HG03442 (cell line): ENCODE measurements at regions not wholly inside any gene's neighbourhood (a gene's known extent, or its start where the extent isn't known, plus 50 kb on each side); places are given as distances from the start of the nearest gene placed in this dataset.

Experiments
- ATAC-seq: cut with Tn5 transposase; IDR thresholded peaks from one replicate; pipeline ENCODE4 v1.9.1; 2021; ENCODE audit warnings: mild to moderate bottlenecking, moderate library complexity; ENCODE audit not compliant: unreplicated experiment

DNA sequence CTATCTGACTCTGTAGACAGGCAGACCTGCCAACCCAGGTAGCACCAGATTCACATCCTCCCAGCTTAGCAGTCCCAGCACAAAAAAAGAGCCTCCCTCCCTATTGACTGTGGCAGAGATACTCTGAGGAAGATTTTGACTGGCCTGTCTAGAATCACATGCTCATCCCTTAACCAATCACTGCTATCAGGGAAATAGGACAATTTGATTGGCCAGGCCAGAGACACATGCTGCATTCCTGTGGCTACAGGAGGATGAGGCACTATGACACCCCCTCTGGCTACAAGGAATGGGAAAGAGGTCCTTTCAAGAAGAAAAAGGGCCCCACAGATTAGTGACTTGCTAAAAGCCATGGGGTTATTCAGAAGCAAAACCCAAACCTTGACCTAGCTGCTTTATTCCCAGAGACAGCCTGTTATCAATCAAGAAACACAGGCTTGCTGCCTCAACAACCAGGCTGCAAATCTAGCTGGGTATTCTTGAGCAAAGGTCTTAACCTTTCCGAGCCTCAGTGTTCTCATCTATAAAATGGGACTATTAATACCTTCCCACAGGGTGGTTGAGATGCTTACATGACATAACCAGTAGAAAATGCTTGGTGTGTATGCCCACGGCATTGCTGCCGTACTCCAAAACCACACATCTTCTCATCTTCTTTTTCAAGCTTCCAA is 147.6 kb downstream of the BCOR start:
- ATAC-seq, result no peak

DNA sequence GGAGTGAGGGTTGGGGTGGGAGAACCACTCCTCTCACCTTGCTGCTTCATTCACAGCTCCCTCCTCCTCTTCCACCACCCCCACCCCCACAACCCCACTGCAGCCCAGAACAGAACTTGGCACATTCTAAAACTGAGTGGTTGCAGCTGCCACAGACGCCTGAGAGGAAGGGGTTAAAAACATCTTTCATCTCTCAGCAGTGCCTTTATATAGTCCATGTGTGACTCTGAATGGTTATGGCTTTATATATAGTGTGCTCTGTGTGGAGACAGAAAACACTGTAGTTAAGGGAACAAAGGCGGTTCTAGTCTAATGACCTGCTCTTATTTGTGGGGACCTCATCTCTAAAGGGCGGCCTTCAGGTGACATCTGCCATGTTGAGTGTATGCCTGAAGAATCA is 144.8 kb downstream of the BCOR start:
- no peak for ATAC-seq

DNA sequence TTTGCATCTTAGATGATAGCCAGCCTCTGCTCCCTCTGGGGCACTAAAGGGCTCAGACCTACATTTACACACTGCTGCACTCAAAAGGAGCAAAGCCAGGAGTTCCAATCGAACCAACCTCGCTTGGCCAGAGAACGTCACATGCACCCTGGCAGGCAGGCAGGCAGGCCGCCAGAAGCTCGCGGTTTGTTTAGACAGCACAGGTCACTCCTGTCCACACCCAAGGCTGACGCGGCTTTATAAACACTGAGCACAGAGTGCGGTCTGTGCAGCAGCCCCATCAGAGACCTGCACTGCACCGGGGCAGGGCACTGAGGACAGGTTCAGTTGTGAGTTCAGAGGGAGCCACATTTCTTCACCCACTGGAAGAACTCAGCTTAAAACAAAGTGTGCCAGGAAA is 143.9 kb downstream of the BCOR start:
- ATAC-seq, result no peak

DNA sequence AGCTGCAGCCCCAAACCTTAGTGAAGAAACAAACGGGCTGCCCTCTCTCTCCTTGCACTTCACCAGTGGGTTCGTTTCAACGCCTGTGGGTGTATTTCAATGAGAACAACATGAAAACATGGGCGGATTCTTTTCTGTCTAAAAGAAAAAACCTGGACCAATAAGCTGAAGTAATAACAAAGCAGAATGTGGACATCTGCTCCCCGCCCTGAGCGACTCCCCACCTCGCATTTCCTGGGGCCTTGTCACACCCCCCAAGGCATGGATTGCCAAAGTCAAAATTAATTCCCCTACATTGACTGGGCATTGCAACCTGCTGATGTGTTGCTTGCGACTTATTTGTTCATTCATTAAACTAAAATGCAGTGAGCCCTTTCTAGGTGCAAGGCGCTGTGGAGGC is 142.9 kb downstream of the BCOR start:
- ATAC-seq, result no peak

DNA sequence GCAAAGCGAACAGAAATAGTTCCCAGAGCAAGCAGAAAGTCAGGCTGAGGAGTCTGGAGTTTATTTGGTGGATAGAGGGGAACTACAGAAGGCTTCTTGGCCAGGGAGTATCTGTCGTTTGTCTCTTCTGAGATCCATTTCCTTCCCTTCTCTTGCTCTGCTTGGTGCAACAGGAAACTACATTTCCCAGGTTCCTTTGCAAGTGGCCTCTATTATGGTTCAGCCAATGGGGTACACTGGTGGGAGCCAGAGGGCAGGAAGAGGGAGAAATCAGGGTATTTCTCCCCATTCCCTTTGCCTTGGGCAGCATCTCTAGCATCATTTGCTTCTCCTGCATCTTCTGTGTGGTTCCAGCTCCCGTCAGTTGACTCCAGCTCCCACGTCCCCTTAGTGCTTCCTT is 142.1 kb downstream of the BCOR start:
- no peak for ATAC-seq

DNA sequence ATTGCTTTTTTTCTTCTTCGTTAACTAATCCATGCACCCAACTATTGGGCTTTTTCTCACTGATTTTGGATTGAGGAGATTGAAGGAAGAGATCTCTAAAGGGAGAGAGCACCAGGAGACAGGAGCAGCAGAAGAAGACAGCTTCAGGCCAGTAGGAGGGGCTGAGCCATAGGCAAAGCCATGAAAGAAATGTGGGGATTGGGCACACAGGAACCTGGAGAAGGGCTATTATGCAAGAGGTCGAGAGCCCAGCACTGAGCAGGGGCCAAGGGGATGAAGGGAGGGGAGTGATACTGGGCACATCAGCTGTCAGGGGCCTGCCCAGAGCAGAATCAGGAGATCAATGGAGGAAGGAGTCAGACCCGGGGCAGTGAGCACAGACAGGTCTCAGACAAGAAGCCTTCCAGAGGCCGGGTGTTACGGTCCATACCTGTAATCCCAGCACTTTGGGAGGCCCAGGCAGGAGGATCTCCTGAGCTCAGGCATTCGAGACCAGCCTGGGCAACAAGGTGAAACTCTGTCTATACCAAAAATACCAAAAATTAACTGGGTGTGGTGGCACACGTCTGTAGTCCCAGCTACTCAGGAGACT is 140.9 kb downstream of the BCOR start:
- no peak for ATAC-seq

DNA sequence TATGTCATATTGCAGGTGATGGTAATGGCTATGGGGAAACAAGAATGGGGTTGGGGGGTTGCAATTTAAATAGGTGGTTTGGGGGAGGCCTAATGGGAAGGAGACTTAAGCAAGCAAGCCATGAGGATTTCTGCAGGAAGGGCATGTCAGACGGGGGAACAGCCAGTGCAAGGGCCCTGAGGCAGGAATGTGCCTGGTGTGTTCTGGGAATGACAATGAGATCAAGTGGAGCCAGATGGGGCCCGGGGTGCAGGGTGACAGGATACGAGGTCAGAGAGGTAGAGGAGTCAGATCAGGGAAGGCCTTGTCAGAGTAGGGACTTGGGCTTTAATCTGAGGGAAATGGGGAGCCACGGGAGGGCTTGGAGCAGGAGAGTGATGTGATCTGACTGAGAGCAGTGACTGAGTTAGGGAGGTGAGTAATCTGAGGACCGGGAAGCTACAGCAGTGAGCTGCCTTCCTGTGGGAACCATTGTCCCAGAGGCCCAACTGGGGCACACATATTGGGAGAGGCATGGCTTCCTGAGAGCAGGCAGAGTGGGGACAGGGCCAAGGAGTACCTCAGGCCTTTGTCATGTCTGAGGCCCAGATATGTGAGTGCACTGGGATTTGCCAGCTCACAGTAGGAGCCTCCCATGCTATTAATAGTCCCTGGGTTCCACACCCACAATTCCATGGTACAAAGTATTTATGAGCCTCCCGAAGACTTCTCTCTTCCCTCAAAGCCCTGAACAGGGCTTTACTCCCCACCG is 139.8 kb downstream of the BCOR start:
- ATAC-seq, result no peak

DNA sequence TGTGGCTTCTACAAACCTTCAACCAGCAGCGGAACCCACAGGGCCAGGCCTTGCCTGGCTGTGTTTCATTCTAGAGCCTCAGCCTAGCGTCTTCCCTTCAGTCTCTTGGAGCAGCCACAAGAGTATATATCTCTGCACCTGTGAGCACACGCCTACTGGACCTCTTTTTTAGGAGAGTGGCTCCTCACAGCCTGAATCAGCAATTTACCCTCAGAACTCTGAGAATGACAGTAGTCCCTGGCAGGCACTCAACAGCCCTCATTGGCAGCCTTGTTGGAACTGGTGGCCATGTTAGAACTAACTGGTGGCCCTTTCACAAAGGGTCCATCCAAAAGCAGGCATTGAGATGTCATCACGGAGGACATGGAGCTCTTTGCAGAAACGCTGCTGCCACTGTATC is 138.9 kb downstream of the BCOR start:
- no peak for ATAC-seq

DNA sequence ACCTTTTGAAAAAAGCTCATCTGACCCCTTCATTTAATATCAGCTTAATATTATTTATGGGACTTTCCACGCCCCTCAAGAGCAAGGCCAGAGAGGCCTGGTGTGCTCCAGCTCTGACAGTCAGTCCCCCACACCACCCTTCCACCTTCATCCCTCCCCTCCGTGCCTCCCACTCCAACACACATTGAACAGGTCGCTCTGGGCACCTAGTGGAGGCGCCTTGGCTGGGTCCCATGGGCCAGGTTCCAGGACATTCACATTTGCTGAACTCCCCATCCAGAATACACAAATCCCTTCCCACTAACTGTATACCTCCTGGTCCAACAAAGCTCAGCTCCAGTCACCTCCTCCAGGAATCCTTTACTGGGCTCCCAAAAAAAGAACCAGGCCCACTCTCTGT is 137.5 kb downstream of the BCOR start:
- no peak for ATAC-seq

DNA sequence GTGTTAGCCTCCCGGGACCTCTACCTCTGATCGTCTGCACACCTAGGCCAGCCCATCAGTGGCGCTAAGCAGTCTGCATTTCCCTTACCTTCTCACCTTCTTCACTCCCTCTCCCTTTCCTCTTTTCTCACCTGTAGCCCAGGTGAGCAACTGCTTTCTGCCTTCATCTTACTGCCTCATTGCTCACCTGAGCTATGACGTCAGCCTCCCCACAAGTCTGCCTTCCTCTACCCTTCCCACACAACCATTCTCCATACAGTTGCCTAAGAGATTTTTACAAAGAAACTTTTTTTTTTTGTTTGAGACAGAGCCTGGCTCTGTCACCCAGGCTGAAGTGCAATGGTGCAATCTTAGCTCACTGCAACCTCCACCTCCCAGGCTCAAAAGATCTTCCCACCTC is 136.3 kb downstream of the BCOR start:
- no peak for ATAC-seq

DNA sequence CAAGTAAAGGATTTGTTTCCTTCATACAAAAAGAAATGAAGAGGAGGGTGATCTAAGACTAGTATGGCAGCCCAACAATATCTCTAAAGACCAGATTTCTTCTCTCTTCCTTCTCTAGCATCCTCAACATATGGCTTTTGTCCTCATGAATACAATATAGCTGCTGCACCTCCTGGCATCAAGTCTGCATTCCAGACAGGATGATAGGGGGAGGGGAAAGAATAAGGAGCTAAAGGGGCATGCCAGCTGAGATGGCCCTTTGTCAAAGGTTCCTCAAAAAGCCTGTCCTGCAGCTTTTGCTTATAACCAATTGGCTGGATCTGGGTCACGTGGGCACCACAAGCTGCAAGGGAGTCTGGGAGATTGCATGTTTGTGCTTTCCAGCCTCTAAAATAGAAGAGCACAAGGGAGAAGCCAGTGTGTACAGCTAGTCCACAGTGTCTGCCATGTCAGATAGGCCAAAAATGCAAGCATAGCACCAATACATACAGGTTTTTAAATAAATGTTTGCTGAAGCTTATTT is 132.6 kb downstream of the BCOR start:
- no peak for ATAC-seq

DNA sequence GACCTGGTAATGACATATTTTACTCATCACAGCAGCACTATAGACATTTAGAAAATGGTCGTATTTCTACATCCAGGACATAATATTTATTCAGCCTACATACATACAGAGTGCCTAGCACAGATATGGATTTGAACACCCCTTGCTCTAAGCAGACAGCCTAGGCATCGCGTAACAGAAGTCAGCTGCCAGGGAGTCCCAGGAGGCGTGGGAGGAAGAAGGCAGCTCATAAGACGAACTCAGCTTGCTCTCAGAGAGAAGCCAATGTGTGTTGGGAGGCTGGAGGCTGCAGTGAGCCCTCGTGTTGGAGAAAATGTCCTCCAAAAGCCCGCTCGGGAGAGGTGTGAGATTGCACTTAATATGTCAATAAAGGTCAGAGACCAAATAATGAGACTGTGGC is 131.6 kb downstream of the BCOR start:
- no peak for ATAC-seq

DNA sequence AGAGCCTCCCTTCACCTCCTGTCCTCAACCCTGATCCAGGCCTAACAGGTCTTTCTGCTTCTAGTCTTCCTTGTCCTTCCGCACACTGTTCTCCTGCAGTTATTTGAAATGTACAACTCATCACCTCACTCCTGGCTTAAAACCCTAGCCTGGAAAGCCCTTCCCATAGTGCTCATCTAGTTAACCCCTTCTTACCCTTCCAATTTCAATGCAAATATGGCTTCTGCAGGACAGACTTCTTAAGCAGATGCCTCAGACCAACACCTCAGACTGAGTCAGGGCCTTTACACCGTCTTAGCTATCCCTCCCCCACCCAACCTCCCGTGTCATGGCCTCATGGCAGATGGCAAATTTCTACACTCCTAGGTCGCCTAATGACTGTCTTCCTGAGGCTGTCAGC is 130.4 kb downstream of the BCOR start:
- ATAC-seq, result no peak

DNA sequence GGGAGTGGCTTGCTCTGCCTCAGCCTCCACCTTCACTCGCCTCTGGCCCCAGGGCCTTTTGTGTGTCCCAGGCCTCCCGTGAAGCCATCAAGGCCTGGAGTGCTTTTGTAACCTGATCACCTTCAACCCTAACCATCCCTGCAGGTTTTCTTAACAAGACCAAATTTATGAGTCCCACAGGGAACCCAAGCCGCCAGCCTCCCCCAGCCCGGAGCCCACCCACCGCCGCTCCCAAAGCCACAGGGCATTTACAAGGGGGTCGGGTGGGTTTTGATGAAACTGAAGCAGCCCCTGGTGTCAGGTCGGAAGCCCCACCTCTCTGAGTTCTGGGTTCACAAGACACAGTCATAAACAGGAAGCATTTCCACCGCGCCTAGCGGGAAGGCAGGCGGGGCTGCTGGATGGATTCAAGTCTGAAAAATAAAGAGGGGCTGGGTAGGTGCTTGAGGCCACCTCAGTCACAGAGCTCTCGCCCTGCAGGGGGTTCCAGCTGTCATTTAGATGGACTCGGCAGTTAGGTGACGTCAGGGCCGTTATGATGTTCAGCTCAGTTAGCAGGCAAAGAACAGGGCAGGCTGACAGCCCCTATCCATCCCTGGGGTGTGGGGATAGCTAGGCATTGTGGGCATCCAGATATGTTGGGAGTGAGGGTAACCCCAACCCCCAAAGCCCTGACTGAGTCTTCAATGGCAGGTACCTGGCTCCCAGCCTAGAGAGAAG is 128.5 kb downstream of the BCOR start:
- no peak for ATAC-seq

DNA sequence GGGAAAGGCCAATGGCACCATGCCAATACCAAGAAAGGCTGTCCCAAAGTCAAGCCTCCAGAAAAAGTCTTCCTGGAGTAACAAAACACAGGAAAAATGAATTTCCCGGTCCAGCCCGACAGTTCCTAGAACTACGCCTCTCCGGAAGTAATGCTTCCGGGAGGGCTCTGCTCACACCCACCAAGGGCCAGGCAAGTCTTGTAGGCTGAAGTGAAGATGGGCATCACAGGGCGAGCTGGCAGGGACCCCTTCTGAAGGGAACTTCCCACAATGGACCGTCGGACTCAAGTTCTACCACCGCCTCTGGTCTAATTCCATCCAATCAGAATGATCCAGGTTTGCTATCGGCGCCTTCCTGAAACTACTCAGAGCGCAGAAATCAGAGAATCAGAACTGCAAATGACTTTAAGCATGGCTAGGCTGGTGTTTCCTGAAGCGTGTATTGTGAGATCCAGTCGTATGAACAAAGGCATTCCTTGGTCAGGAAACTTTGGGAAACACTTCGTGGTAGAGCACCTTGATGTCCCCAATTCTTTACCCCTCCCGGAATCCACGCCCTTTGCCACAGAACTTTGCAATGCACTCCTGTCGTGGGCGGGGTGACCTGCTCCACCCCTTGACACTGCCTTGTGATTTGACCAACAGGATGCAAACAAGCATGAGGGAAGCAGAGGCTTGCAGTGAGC is 127.8 kb downstream of the BCOR start:
- no peak for ATAC-seq

DNA sequence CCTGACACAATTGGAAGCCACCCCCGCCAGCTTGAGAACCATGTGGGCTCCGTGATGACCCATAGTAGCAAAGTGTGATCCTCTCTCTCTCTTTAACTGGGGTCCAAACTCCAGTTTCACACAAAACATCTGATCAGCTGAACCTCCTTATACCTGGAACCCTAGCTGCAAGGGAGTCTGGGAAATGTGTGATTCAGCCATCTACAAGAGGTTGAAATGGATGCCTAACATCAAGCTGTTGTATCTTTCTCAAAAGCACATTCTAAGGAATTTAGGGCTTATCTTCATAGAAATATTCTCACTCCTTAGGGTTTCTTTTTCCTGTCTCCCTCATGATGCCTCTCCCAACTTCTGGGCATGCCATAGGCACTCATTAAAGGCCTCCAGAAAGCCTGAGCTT is 126.0 kb downstream of the BCOR start:
- ATAC-seq, result no peak

DNA sequence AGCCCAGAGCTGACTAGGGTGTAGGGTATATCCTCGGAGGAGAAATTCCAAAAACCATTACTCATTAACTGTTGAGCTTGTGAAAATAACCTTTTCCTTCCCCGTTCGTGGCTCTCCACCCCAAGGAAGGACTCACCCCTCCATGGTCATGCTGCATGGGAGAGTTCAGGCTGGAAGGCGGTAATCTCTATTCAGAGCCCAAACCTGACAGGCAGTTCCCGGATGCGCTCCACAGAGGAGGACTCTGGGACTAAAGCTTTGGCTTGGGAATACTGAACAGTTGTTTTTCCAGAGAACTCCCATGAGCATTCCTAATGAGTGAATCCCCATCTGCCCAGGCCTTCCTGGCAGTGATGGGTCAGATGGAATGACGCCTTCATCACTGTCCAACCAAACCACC is 125.4 kb downstream of the BCOR start:
- ATAC-seq, result no peak

DNA sequence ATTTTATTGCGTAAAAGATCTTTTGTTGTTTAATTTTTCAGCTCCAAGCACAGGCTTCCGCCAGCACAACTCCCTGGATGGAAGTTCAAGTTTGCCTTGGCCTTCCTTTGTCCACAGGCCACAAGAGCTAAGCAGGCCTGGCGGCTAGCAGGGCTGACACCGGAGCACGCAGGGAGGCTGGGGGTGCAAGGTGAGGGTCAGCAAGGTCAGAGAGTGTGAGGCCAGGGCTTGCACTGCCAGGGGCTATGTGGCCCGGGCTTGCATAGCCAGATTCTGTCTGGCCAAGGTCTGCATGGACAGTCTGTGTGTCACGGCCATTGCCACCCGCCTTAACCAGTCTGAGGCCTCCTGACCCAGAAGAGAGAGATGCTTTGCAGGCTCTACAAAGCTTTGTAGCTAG is 123.9 kb downstream of the BCOR start:
- no peak for ATAC-seq

DNA sequence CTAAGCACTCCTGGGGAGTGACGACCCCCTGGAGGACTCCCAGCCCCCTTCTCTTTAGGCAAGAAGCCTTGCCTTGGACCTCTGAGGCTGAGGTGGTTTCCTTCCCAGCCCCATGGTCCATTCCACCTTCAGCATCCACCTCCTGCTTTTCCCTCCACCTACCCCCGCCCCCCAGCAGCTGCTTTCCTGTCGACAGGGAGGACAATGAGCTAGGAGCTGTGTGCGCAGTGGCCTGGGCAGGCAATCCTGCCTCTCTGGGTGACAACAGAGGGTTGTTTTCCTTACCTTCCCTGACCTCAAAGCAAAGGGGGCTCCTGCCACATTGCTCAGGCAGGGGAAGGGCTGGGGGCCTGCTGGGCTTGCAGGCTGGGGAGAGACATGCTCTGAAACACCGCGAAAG is 123.5 kb downstream of the BCOR start:
- no peak for ATAC-seq

DNA sequence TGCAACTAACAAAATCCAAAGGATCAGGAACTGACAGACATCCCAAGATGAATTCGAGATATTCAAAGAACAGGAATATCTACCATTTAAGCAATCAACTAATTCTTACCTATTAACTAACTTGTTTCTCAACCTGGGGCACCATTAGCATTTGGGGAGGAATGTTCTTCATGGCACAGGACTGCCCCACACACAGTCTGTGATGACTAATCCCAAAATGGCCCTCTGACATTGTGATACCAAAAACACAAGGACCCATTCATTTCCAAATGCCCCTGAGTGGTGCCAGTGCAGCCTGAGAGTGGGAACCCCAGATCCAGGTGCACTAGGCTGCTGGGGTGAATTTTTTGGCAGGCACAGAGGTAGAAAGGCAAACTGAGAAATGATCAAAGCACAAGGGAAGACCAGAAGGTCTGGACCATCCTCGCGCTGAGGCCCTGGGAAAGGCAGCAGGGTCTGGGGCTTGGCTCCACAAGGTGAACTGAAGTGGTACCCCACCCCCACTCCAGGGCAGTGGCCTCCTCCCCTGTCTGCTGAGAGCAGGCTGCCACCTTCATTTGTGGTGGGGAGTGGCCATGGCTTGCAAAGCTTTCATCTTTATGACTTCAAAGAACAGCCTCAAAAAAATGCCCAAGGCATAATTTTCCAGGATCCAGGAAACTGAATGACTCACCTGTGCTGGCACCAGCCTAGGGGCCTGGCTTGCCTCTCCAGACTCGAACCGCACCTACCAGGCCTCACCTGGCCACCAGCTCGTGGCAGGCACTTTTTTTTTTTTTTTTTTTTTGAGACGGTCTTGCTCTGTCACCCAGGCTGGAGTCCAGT is 122.4 kb downstream of the BCOR start:
- no peak for ATAC-seq
